ENCODE measurements at regions not wholly inside any gene's neighbourhood (a gene's known extent, or its start where the extent isn't known, plus 50 kb on each side); places are given as distances from the start of the nearest gene placed in this dataset.

- TF ChIP-seq RXRA (IDR thresholded peaks at IDR 0.05) (no peak), CTCF (IDR thresholded peaks at IDR 0.05; ENCODE audit: low read depth, low read length, missing input control) (no peak), FOXA1 (IDR thresholded peaks at IDR 0.05) (no peak), EGR1 (IDR thresholded peaks at IDR 0.05; ENCODE audit: low read depth in 2 of 2) (no peak), ATF3 (IDR thresholded peaks at IDR 0.05) (no peak), MAX (IDR thresholded peaks at IDR 0.05) (no peak), RAD21 (IDR thresholded peaks at IDR 0.05) (no peak), YY1 (IDR thresholded peaks at IDR 0.05) (no peak), NR2F2 (IDR thresholded peaks at IDR 0.05) (no peak), REST (IDR thresholded peaks at IDR 0.05) (no peak), ZBTB33 (IDR thresholded peaks at IDR 0.05) (no peak), GABPA (IDR thresholded peaks at IDR 0.05 in 1 of 2, conservative IDR thresholded peaks at IDR 0.05 in 1 of 2) (no peak), JUND (IDR thresholded peaks at IDR 0.05) (no peak), SP1 (IDR thresholded peaks at IDR 0.05) (no peak)
These were observed 137.7 kb downstream of the FAM204A start for GRCh38 chr10:118204292-118204943.

Measured in liver (tissue), 3 donors.